Cerebellar cortex (tissue), 1 donor: ENCODE measurements at regions not wholly inside any gene's neighbourhood (a gene's known extent, or its start where the extent isn't known, plus 50 kb on each side); places are given as distances from the start of the nearest gene placed in this dataset.
"Not testable (repeated sequence)": the region's sequence is repeated elsewhere in the genome, so short reads cannot be mapped to it uniquely, and the experiment has no call there.

ENCODE experiments used
- DNase-seq: peaks from one replicate; pipeline ENCODE4 v3.0.0-alpha.2; 2015; ENCODE audit warnings: low spot score

GRCh38 chr12:124218650-124219049, 76.2 kb upstream of the RFLNA start:
- not testable (repeated sequence) for DNase-seq

- DNase-seq = no peak
Observed at GRCh38 chr12:124222368-124223245, 72.3 kb upstream of the RFLNA start.

GRCh38 chr12:124223733-124224138, 71.2 kb upstream of the RFLNA start:
- not testable (repeated sequence) for DNase-seq

- no peak for DNase-seq
Observed at GRCh38 chr12:124224535-124225110, 70.3 kb upstream of the RFLNA start.

- DNase-seq = no peak
Observed at GRCh38 chr12:124225730-124226129, 69.2 kb upstream of the RFLNA start.

GRCh38 chr12:124227951-124228711, 66.8 kb upstream of the RFLNA start:
- no peak for DNase-seq

GRCh38 chr12:124229520-124229919, 65.4 kb upstream of the RFLNA start:
- DNase-seq = no peak

- no peak for DNase-seq
Observed at GRCh38 chr12:124230117-124230757, 64.7 kb upstream of the RFLNA start.

GRCh38 chr12:124230789-124231188, 64.1 kb upstream of the RFLNA start:
- DNase-seq = no peak

- no peak for DNase-seq
Observed at GRCh38 chr12:124231980-124232653, 62.8 kb upstream of the RFLNA start.

GRCh38 chr12:124232654-124232987, 62.3 kb upstream of the RFLNA start:
- no peak for DNase-seq

GRCh38 chr12:124233041-124233796, 61.7 kb upstream of the RFLNA start:
- no peak for DNase-seq

GRCh38 chr12:124233846-124234640, 60.9 kb upstream of the RFLNA start:
- DNase-seq = no peak

GRCh38 chr12:124236625-124237031, 58.3 kb upstream of the RFLNA start:
- DNase-seq = no peak

- DNase-seq = no peak
Observed at GRCh38 chr12:124238886-124239285, 56.0 kb upstream of the RFLNA start.

GRCh38 chr12:124240493-124240892, 54.4 kb upstream of the RFLNA start:
- DNase-seq = no peak

GRCh38 chr12:124241776-124242528, 52.9 kb upstream of the RFLNA start:
- DNase-seq = no peak

GRCh38 chr12:124242529-124243065, 52.3 kb upstream of the RFLNA start:
- DNase-seq = no peak

GRCh38 chr12:124243936-124244335, 51.0 kb upstream of the RFLNA start:
- DNase-seq = no peak
